HCT116 (cell line): ENCODE measurements at regions not wholly inside any gene's neighbourhood (a gene's known extent, or its start where the extent isn't known, plus 50 kb on each side); places are given as distances from the start of the nearest gene placed in this dataset.
"Not testable (repeated sequence)": the region's sequence is repeated elsewhere in the genome, so short reads cannot be mapped to it uniquely, and the experiment has no call there.

Source experiments
- ATAC-seq: fragments of 200-7000 bp; cut with Tn5 transposase; 2 replicates; pipeline ENCODE4 v1.9.1; 2020; ENCODE audit warnings: mild to moderate bottlenecking, moderate library complexity
- BruUV-seq: library from RNA; stranded (reverse); fragments of 400-500 nt; replicated peaks from 2 replicates; lab custom pipeline; 2021; lab: Mats Ljungman, UMichigan
- CTCF ChIA-PET: fragments of 300-600 bp; sonication (Branson Sonifier 250); formaldehyde crosslinking; loops from one replicate; lab custom pipeline; 2021; ENCODE audit warnings: antibody characterized with exemption; lab: Charles Lee
- POLR2A ChIA-PET: fragments of 300-600, 350-600 bp; sonication (Branson Sonifier 250); formaldehyde crosslinking; loops from one replicate; lab custom pipeline; 2021; ENCODE audit warnings: antibody characterized with exemption; lab: Charles Lee
- RAD21 ChIA-PET, 2 experiments: fragments of 300-600 bp; sonication (Branson Sonifier 250); formaldehyde crosslinking; loops; one replicate each; lab custom pipeline; 2023; ENCODE audit warnings: low total read pairs in 2 of 2; ENCODE audit not compliant: uncharacterized antibody in 2 of 2, unreplicated experiment in 2 of 2, low non-redundant PET in 1 of 2; lab: Charles Lee
- DNase-seq: peaks from one replicate; pipeline ENCODE4 v3.0.0-alpha.2; 2010; ENCODE audit warnings: low read depth, low spot score
- H2AFZ ChIP-seq: fragments of 200-600 bp; shearing (Covaris generic), sonication (generic); 2 replicates; pipeline ENCODE4 v1.6.1; 2017; ENCODE audit warnings: low read depth, mixed run types, mixed read lengths, antibody characterized with exemption, low read length; ENCODE audit not compliant: poor library complexity, severe bottlenecking
- H3K27ac ChIP-seq: 2 replicates; pipeline ENCODE4 v1.5.1; 2012; ENCODE audit warnings: low read depth, low read length
- H3K27me3 ChIP-seq: fragments of 200-600 bp; sonication (generic); 2 replicates; pipeline ENCODE4 v1.6.1; 2016; ENCODE audit warnings: mixed run types, low read length, mixed read lengths; ENCODE audit not compliant: insufficient read depth
- H3K36me3 ChIP-seq, 2 experiments: fragments of 200-500 bp in 1 of 2; fragments of 200-600 bp in 1 of 2; sonication (Bioruptor generic) in 1 of 2; sonication (generic) in 1 of 2; 2 replicates each; pipeline versions ENCODE4 v1.5.1 to v1.6.1; 2014 to 2016; ENCODE audit warnings: low read length in 2 of 2, inconsistent platforms in 1 of 2, mixed read lengths in 1 of 2, mixed run types in 1 of 2; ENCODE audit not compliant: insufficient read depth in 2 of 2, control insufficient read depth in 1 of 2
- H3K4me1 ChIP-seq, 2 experiments: fragments of 200-600 bp in 1 of 2; sonication (generic) in 1 of 2; 2 replicates each; pipeline versions ENCODE4 v1.5.1 to v1.6.1; 2012 to 2017; ENCODE audit warnings: low read length in 2 of 2, inconsistent platforms in 1 of 2, mild to moderate bottlenecking in 1 of 2, mixed read lengths in 1 of 2, mixed run types in 1 of 2, moderate library complexity in 1 of 2; ENCODE audit not compliant: insufficient read depth in 2 of 2, control insufficient read depth in 1 of 2
- H3K4me2 ChIP-seq: fragments of 200-600 bp; sonication (generic); 2 replicates; pipeline ENCODE4 v1.6.1; 2017; ENCODE audit warnings: mixed run types, low read length, mixed read lengths
- H3K4me3 ChIP-seq, 2 experiments: fragments of 200-600 bp in 1 of 2; sonication (generic) in 1 of 2; replicated peaks in 1 of 2; 2 replicates each; pipeline ENCODE4 v1.5.1; 2011 to 2016; ENCODE audit warnings: low read length in 2 of 2, control low read depth in 1 of 2, low read depth in 1 of 2, mild to moderate bottlenecking in 1 of 2, mixed read lengths in 1 of 2, mixed run types in 1 of 2
- H3K79me2 ChIP-seq: fragments of 200-600 bp; sonication (generic); 2 replicates; pipeline ENCODE4 v1.6.1; 2017; ENCODE audit warnings: mild to moderate bottlenecking, mixed run types, low read length, moderate library complexity, mixed read lengths; ENCODE audit not compliant: insufficient read depth
- H3K9ac ChIP-seq: fragments of 200-600 bp; sonication (generic); 2 replicates; pipeline ENCODE4 v1.6.1; 2016; ENCODE audit warnings: low read length, mixed read lengths
- H3K9me2 ChIP-seq: fragments of 200-600 bp; sonication (generic), shearing (Covaris generic); 2 replicates; pipeline ENCODE4 v1.6.1; 2017; ENCODE audit warnings: mixed run types, mild to moderate bottlenecking, moderate library complexity; ENCODE audit not compliant: insufficient read depth
- H3K9me3 ChIP-seq, 2 experiments: fragments of 200-500 bp in 1 of 2; fragments of 200-600 bp in 1 of 2; sonication (Bioruptor generic) in 1 of 2; sonication (generic) in 1 of 2; 2 replicates each; pipeline ENCODE4 v1.6.1; 2014 to 2017; ENCODE audit warnings: low read length in 2 of 2, mixed read lengths in 2 of 2, inconsistent platforms in 1 of 2, low read depth in 1 of 2, mild to moderate bottlenecking in 1 of 2, mixed run types in 1 of 2, moderate library complexity in 1 of 2; ENCODE audit not compliant: control insufficient read depth in 1 of 2, insufficient read depth in 1 of 2
- H4K20me1 ChIP-seq: fragments of 200-600 bp; sonication (generic), shearing (Covaris generic); 2 replicates; pipeline ENCODE4 v1.6.1; 2017; ENCODE audit warnings: mixed run types, mild to moderate bottlenecking, moderate library complexity; ENCODE audit not compliant: insufficient read depth
- EGR1 ChIP-seq: IDR thresholded peaks from 2 replicates; pipeline ENCODE4 v1.6.1; 2012; ENCODE audit warnings: low read depth
- FOSL1 ChIP-seq: IDR thresholded peaks from 2 replicates; pipeline ENCODE4 v1.6.1; 2012; ENCODE audit warnings: low read depth
- POLR2A ChIP-seq: IDR thresholded peaks from 2 replicates; pipeline ENCODE4 v1.7.0; 2011; ENCODE audit warnings: borderline replicate concordance; ENCODE audit not compliant: insufficient read depth, insufficient read length; ENCODE audit errors: extremely low read depth
- RAD21 ChIP-seq: IDR thresholded peaks from 2 replicates; pipeline ENCODE4 v1.6.1; 2012; ENCODE audit warnings: low read depth, mild to moderate bottlenecking
- SP1 ChIP-seq: IDR thresholded peaks from 2 replicates; pipeline ENCODE4 v1.6.1; 2012; ENCODE audit warnings: low read depth
- SRF ChIP-seq: IDR thresholded peaks from 2 replicates; pipeline ENCODE4 v1.6.1; 2012; ENCODE audit warnings: low read depth
- YY1 ChIP-seq: IDR thresholded peaks from 2 replicates; pipeline ENCODE4 v1.6.1; 2011; ENCODE audit warnings: low read length, low read depth, moderate library complexity, mild to moderate bottlenecking; ENCODE audit not compliant: insufficient replicate concordance; ENCODE audit errors: extremely low read depth
- ZBTB33 ChIP-seq: IDR thresholded peaks from 2 replicates; pipeline ENCODE4 v1.6.1; 2011; ENCODE audit warnings: mild to moderate bottlenecking, low read length, moderate library complexity; ENCODE audit not compliant: insufficient replicate concordance; ENCODE audit errors: extremely low read depth
- ZFX ChIP-seq: fragments of 450-650 bp; IDR thresholded peaks from 2 replicates; pipeline ENCODE4 v1.6.1; 2017
- ZNF274 ChIP-seq: fragments of 200-500 bp; sonication (Bioruptor generic); IDR thresholded peaks from 2 replicates; pipeline ENCODE4 v1.6.1; 2014; ENCODE audit warnings: mild to moderate bottlenecking, low read depth, low read length, inconsistent platforms
- intact Hi-C: fragments of 100-400 bp; cut with micrococcal nuclease; formaldehyde crosslinking; loops from 2 replicates; pipeline ENCODE4 v1.10.0; 2022
- TF ChIP-seq, protein P1 (sequence below): IDR thresholded peaks from 2 replicates; pipeline ENCODE4 v1.6.1; 2012
- TF ChIP-seq, protein P2 (sequence below), 3 experiments: fragments of 200-600 bp in 1 of 3; sonication (generic) in 1 of 3; IDR thresholded peaks in 2 of 3; conservative IDR thresholded peaks in 1 of 3; 2 replicates each; pipeline ENCODE4 v1.5.1; 2012 to 2017; ENCODE audit warnings: low read depth in 2 of 3, low read length in 2 of 3, antibody characterized with exemption in 1 of 3, borderline replicate concordance in 1 of 3, control low read depth in 1 of 3, mild to moderate bottlenecking in 1 of 3, mixed read lengths in 1 of 3, mixed run types in 1 of 3, moderate library complexity in 1 of 3; ENCODE audit not compliant: insufficient read depth in 1 of 3

- Histone ChIP-seq H3K27me3 (no peaks in the 10 kb centered on the region), H3K9me3 (no peaks in the 10 kb centered on the region), H3K9me2 (no peaks in the 10 kb centered on the region), H3K4me3 (no peak overlapping the region), H3K27ac (no peak overlapping the region), H3K4me2 (no peak overlapping the region), H3K9ac (no peak overlapping the region), H3K4me1 (no peaks in the 10 kb centered on the region), H2AFZ (no peak overlapping the region), H4K20me1 (no peaks in the 10 kb centered on the region), H3K79me2 (no peaks in the 10 kb centered on the region), H3K36me3 (no peaks in the 10 kb centered on the region)
- POLR2A ChIA-PET = no interaction called here
- RAD21 ChIA-PET = no interaction called here
- ATAC-seq (no peak), DNase-seq (no peak)
- TF ChIP-seq EGR1 = no peak
- no peak for TF ChIP-seq POLR2A
- no peak for TF ChIP-seq ZFX
- TF ChIP-seq, protein P1, sequence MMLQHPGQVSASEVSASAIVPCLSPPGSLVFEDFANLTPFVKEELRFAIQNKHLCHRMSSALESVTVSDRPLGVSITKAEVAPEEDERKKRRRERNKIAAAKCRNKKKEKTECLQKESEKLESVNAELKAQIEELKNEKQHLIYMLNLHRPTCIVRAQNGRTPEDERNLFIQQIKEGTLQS = no peak
- no peak for TF ChIP-seq ZBTB33
- TF ChIP-seq, protein P2, sequence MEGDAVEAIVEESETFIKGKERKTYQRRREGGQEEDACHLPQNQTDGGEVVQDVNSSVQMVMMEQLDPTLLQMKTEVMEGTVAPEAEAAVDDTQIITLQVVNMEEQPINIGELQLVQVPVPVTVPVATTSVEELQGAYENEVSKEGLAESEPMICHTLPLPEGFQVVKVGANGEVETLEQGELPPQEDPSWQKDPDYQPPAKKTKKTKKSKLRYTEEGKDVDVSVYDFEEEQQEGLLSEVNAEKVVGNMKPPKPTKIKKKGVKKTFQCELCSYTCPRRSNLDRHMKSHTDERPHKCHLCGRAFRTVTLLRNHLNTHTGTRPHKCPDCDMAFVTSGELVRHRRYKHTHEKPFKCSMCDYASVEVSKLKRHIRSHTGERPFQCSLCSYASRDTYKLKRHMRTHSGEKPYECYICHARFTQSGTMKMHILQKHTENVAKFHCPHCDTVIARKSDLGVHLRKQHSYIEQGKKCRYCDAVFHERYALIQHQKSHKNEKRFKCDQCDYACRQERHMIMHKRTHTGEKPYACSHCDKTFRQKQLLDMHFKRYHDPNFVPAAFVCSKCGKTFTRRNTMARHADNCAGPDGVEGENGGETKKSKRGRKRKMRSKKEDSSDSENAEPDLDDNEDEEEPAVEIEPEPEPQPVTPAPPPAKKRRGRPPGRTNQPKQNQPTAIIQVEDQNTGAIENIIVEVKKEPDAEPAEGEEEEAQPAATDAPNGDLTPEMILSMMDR (IDR thresholded peaks at IDR 0.05 in 2 of 3, conservative IDR thresholded peaks at IDR 0.05 in 1 of 3; ENCODE audit: borderline replicate concordance in 1 of 3, insufficient read depth in 1 of 3, low read depth in 2 of 3, low read length in 2 of 3) = no peak
- no peak for TF ChIP-seq YY1
- TF ChIP-seq SP1 = no peak
- no peak for TF ChIP-seq RAD21
- TF ChIP-seq SRF = no peak
- no peak for TF ChIP-seq ZNF274
- no peak for TF ChIP-seq FOSL1
- BruUV-seq = no TSS peak
- intact Hi-C loops = no loop called here
- CTCF ChIA-PET = no interaction called here
Observed at GRCh38 chr4:3898098-3898497, 131.9 kb downstream of the ADRA2C start.

- H3K4me1 ChIP-seq, H3K9me3 ChIP-seq, H2AFZ ChIP-seq, H3K4me3 ChIP-seq, H3K27ac ChIP-seq, DNase-seq, H3K36me3 ChIP-seq, H3K9ac ChIP-seq, RAD21 ChIA-PET, H3K79me2 ChIP-seq, CTCF ChIA-PET, intact Hi-C loops, H3K9me2 ChIP-seq, H4K20me1 ChIP-seq, H3K27me3 ChIP-seq, ATAC-seq, H3K4me2 ChIP-seq, POLR2A ChIA-PET, BruUV-seq: not testable (repeated sequence)
Observed at GRCh38 chr4:3898928-3899327, 132.7 kb downstream of the ADRA2C start.
